CD4-positive, alpha-beta T cell treated with Interleukin-12 subunit alpha and Interleukin-12 subunit beta, for 1 hour (primary cell): ENCODE measurements at regions not wholly inside any gene's neighbourhood (a gene's known extent, or its start where the extent isn't known, plus 50 kb on each side); places are given as distances from the start of the nearest gene placed in this dataset.

Experiments
- DNase-seq: peaks from one replicate; pipeline ENCODE4 v3.0.0-alpha.2; 2020

GRCh38 chr13:103758222-103758621 is 692.0 kb upstream of the SLC10A2 start:
- DNase-seq: no peak

DNA sequence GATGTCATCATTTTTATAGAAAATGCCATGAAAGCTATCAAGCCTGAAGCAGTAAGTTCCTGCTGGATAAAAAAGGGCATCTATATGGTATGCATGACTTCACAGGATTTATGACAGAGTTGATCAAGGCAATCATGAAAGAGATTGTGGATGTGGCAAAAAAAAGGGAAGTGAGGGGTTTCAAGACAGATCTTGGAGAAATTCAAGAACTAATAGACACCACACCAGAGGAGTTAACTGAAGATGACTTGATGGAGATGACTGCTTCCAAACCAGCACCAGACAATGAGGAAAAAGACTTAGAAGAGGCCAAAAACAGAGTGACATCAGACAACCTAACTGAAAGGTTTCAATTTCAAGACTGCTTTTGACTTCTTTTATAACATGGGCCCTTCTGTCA is 691.1 kb upstream of the SLC10A2 start:
- DNase-seq: no peak

GRCh38 chr13:103754783-103755182 is 688.6 kb upstream of the SLC10A2 start:
- no peak for DNase-seq

GRCh38 chr13:103734837-103735236 is 668.6 kb upstream of the SLC10A2 start:
- no peak for DNase-seq

DNA sequence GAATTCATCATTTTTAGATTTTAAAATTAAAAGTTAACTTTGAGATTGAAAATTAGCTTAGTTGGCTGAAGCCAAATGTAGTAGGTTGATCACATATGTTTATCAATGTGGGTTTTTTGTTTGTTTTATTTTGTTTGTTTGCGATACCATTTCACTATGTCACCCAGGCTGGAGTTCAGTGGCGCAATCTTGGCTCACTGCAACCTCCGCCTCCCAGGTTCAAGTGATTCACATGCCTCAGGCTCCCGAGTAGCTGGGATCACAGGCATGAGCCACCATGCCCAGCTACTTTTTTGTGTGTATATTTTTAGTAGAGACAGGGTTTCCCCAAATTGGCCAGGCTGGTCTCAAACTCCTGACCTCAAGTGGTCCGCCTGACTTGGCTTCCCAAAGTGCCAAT is 665.7 kb upstream of the SLC10A2 start:
- no peak for DNase-seq

DNA sequence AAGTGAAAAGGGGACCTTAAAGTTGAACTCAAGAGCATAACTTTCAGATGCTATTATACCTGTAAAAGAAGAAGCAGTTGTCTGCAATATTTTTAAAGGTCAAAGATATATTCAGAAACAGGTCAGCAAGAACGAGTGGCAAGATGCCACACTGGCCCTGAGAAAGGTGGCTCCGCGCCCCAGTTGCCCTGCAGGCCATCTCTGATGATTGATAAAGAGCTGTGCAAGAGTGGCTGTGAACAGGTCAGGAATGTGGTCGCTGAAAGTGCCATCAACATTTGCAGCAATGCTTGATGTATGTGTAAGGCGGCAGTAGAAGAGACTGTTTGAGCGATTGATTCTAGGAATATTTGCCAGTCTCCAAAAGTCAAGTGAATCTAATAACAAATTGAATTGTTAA is 664.2 kb upstream of the SLC10A2 start:
- DNase-seq: no peak

DNA sequence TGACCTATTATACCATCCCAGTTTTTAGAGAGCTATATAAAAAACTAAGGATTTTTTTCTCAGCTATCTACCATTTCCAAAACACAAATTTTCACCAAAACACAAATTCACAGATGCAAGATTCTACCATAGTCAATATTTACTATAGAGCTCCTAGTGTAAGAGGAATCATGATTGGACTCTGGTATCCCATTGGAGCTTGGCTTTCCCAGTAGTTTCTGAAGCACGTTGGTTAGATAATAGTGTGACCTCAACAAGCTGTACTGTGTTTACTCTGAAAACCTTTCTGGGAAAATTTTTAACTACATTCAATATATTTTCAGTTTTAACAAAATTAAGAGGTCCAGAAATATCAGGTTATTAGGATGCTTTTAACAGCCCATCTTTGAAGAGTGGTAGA is 660.6 kb upstream of the SLC10A2 start:
- DNase-seq: no peak

- no peak for DNase-seq
Observed at GRCh38 chr13:103716718-103717117, 650.5 kb upstream of the SLC10A2 start.

DNA sequence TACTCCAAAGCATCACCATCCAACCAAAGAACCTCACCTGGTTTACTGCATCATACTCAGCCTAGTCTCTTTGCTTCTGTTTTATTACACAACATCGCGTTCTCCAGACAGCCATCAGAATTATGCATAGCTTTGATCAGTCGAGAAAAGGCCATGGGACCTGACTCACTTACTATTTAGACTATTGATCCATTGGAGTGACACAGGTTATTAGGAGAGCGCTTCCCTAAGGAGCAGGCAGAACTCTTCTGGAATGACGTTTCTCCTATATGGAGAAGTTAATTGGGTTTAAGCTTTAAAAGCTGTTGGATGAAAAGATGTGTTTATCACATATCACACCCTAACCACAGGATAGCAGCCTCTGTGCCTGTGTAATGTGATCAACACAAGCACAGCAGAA is 649.1 kb upstream of the SLC10A2 start:
- DNase-seq: no peak

DNA sequence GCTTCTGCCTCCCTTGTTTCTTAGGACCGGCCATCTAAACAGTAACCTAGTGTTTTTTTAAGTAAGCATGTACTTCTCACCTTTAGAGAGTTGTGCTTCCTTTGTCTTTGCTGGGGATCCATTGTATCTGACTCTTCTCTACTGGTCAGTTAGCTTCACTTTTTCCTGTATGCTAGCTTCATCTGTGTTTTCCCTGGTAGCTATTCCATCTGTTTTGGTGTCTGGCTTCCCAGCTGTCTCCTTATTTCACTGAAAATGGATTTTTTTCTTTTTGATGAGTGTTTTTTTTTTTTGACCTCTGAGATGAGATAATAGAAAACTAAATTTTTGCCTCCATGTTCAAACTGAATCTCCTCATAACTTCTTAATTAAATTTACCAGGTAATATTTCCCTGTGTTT is 637.0 kb upstream of the SLC10A2 start:
- DNase-seq: no peak

DNA sequence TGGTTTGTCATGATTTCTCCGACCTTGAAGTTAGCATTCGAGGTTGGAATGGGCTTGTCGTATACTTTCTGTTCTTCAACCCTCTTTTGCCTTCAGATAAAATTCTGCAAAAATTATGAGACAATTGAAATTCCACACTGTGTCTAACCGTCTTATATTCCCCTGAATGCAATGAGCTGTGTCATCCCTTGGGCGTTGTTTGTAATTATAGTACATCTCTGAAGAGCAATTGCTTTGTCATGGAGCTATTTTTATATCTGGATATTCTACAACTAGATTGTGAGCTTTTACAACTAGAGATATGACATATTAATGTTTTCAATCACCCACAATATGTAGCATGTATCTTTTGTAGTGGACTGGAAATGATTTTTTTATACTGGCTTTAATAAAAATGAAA is 631.8 kb upstream of the SLC10A2 start:
- DNase-seq: no peak

DNA sequence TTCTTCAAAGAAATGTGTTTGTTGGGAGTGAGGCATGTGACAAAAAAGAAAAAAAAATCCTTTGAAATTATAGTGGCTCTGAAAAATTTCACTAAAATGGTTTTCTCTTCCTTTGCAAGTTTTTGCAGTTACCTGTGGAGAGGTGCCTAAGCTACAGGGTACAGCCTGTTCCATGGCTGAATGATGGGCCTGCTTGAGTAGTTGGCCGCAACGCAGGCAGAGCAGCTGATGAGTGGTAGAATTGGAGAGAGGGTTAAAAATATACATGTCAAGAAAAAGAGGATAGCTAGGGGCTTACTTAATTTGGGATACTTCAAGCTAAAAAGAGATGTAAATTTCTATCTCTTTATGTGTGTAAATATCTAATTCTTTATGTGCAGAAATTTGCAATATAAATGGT is 629.1 kb upstream of the SLC10A2 start:
- DNase-seq: no peak

- no peak for DNase-seq
Observed at GRCh38 chr13:103694471-103694870, 628.3 kb upstream of the SLC10A2 start.

DNA sequence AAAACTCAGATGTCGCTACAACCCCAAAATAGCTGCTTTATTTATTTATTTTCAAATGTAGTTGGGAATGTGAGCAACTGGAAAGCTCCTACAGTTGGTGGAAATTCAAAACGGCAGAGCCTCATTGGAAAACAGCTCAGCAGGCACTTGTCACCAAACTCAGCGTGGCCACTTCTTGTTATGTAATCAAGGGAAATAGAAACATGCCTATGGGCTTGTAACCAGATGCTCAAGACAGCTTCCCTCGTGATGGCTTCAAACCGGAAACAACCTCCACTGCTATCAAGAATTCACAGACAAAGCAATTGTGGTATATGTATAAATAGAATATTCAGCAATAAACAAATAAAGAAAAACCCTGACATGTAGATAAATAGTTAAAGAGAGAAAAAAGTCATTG is 627.8 kb upstream of the SLC10A2 start:
- no peak for DNase-seq

- no peak for DNase-seq
Observed at GRCh38 chr13:103692442-103692841, 626.2 kb upstream of the SLC10A2 start.

DNA sequence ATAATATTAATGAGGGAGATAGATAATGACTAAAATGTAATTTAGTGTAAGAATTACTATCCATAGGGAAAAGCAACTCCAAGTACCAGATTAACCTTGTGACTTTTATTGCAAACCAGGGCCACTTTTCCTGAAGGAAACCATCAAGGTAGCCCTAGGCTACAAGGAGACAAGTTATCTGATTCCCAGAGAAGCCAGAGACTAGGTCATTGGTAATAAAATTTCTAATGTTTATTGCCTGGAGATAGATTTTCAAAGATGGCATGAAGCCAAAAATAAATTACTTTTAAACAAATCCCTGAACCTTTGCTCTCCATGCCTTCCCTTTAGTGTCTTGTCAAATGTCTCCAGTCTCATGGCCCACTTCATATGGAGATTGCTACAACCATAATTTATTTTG is 610.1 kb upstream of the SLC10A2 start:
- no peak for DNase-seq

DNA sequence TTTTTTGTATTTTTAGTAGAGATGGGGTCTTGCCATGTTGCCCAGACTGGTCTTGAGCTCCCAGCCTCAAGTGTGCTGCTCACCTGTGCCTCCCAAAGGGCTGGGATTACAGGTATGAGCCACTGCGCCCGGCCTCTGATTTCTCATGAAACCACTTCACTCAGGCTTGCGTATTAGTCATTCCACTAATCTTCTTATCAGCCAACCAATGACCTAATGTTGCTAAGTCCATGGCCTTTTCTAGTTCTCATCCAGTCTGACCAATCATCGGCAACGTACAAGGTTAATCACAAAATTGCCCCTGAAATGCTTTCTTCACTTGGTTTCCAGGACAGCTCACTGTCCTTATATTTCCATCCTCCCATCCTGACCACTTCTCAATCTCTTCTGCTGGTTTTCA is 605.3 kb upstream of the SLC10A2 start:
- no peak for DNase-seq

- DNase-seq: no peak
Observed at GRCh38 chr13:103663996-103664395, 597.8 kb upstream of the SLC10A2 start.

DNA sequence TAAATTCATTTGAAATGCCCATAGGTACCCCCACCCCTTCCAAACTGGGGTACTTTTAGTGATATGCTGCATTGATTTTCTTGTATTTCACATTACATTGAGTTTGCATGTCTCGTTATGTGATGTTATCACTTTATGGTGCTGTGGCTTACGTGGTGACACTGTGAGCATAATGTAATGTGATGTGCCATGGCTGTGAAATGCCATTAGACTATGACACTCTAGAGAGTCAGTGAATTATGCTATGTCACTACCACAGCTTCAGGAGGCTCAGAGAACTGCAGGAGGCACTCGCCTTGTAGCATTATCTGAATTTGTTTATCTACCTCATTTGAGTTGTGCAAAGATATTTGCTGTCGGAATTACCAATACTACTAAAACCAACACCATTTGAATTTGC is 590.1 kb upstream of the SLC10A2 start:
- DNase-seq: no peak

DNA sequence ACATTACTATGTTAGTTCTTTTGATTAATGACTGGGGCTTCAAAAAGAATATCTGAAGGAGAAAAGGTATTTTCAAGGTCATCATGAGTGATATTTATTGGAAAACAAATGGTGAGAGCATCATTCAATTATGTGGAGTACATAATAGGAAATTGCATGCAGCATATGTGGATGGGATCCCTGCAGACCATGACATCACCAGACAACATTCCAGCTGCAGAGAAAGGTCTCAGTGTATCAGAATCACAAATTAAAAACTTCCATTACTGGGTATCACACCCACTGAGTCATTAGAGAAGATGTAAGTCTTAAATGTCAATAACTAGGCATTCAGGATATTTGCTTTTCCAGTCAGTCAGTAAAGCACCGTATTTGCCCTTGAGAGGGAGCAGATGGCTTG is 574.4 kb upstream of the SLC10A2 start:
- no peak for DNase-seq

GRCh38 chr13:103639326-103639725 is 573.1 kb upstream of the SLC10A2 start:
- no peak for DNase-seq

DNA sequence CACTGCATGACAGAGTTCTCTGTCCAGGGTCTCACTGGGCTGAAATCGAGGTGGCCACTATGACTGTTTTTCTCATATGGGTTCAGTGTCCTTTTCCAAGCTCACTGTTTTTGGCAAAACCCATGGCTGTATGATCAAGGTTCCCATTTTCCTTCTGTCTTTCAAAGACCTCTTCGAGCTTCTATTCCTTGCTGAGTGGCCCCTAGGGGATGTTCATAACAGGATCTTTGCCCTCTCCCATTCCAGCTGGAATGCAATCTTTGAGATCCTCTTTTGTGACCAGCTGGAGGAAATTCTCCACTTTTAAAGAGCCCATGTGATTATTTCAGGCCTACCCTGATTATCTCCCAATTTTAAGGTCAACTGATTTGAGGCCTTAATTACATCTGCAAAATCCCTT is 572.5 kb upstream of the SLC10A2 start:
- DNase-seq: no peak

DNA sequence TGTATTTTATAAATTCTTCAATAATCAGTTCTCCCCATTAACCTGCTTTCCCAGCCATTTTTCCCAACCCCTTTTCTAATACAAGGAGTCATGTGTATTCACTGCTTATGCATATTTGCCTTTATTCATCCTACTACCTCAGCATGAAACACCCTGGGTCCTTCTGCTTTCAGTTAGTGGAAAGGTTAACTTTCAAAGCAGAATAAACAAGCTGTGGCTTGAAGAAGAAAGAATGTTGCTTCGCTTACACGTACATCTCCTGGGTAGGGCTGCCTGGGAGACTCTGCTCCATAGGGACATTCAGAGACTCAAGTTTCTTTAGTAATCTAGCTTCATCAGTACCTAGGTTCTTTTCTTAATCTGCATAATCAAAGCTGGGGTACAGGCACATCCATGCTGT is 567.8 kb upstream of the SLC10A2 start:
- no peak for DNase-seq

GRCh38 chr13:103625194-103625593 is 559.0 kb upstream of the SLC10A2 start:
- no peak for DNase-seq

GRCh38 chr13:103618151-103618550 is 551.9 kb upstream of the SLC10A2 start:
- DNase-seq: no peak

GRCh38 chr13:103615771-103616170 is 549.6 kb upstream of the SLC10A2 start:
- DNase-seq: no peak
